Smooth muscle cell (in vitro differentiated cells): ENCODE measurements at regions not wholly inside any gene's neighbourhood (a gene's known extent, or its start where the extent isn't known, plus 50 kb on each side); places are given as distances from the start of the nearest gene placed in this dataset.

Source experiments
- DNase-seq: peaks from one replicate; lab custom pipeline; 2025; ENCODE audit not compliant: unreplicated experiment; lab: John Stamatoyannopoulos, UW
- H2AFZ ChIP-seq: fragments of 200-600 bp; sonication (generic); 2 replicates; pipeline ENCODE4 v1.6.0; 2016; ENCODE audit warnings: antibody characterized with exemption, low read depth, mild to moderate bottlenecking
- H3F3A ChIP-seq: fragments of 200-600 bp; sonication (generic); 2 replicates; pipeline ENCODE4 v1.6.0; 2017; ENCODE audit warnings: antibody characterized with exemption, low read depth
- H3K27ac ChIP-seq: fragments of 200-600 bp; sonication (generic); 2 replicates; pipeline ENCODE4 v1.5.1; 2016; ENCODE audit warnings: low read depth, mild to moderate bottlenecking
- H3K27me3 ChIP-seq: fragments of 200-600 bp; sonication (generic); 2 replicates; pipeline ENCODE4 v1.6.1; 2016; ENCODE audit warnings: low read depth, mild to moderate bottlenecking
- H3K36me3 ChIP-seq: fragments of 200-600 bp; sonication (generic); 2 replicates; pipeline ENCODE4 v1.5.1; 2016; ENCODE audit warnings: low read depth
- H3K4me1 ChIP-seq: fragments of 200-600 bp; sonication (generic); 2 replicates; pipeline ENCODE4 v1.5.1; 2016; ENCODE audit warnings: low read depth
- H3K4me2 ChIP-seq: fragments of 200-600 bp; sonication (generic); 2 replicates; pipeline ENCODE4 v1.6.0; 2016; ENCODE audit warnings: mild to moderate bottlenecking
- H3K4me3 ChIP-seq: fragments of 200-600 bp; sonication (generic); 2 replicates; pipeline ENCODE4 v1.5.1; 2016; ENCODE audit warnings: mild to moderate bottlenecking
- H3K79me2 ChIP-seq: fragments of 200-600 bp; sonication (generic); 2 replicates; pipeline ENCODE4 v1.6.0; 2016; ENCODE audit warnings: low read depth, mild to moderate bottlenecking
- H3K9ac ChIP-seq: fragments of 200-600 bp; sonication (generic); 2 replicates; pipeline ENCODE4 v1.6.0; 2016; ENCODE audit warnings: low read depth
- H3K9me3 ChIP-seq: fragments of 200-600 bp; sonication (generic); replicated peaks from 2 replicates; pipeline ENCODE4 v1.5.1; 2016; ENCODE audit warnings: low read depth
- H4K20me1 ChIP-seq: fragments of 200-600 bp; sonication (generic); 2 replicates; pipeline ENCODE4 v1.6.0; 2016; ENCODE audit warnings: low read depth
- CTCF ChIP-seq: fragments of 200-600 bp; sonication (generic); IDR thresholded peaks from 2 replicates; pipeline ENCODE4 v1.5.1; 2017; ENCODE audit warnings: borderline replicate concordance, mild to moderate bottlenecking, antibody characterized with exemption; ENCODE audit not compliant: insufficient read depth, poor library complexity, severe bottlenecking
- WGBS: methylation state at CpG from one replicate; pipeline ENCODE4 v1.1.7; 2016; ENCODE audit warnings: low lambda C conversion rate; 5-methylcytosine and 5-hydroxymethylcytosine counted together

- H3K9me3 ChIP-seq: no peaks in the 10 kb centered on the region
- no peaks in the 10 kb centered on the region for H3K4me1 ChIP-seq
- H3K36me3 ChIP-seq: no peaks in the 10 kb centered on the region
- TF ChIP-seq CTCF: no peak
- H2AFZ ChIP-seq: no peak overlapping the region
- H3K27ac ChIP-seq: no peak overlapping the region
- DNase-seq: no peak
- H3F3A ChIP-seq: no peaks in the 10 kb centered on the region
- no peak overlapping the region for H3K4me2 ChIP-seq
- no peaks in the 10 kb centered on the region for H4K20me1 ChIP-seq
- no peaks in the 10 kb centered on the region for H3K79me2 ChIP-seq
- H3K9ac ChIP-seq: no peak overlapping the region
- no peak overlapping the region for H3K4me3 ChIP-seq
- no peaks in the 10 kb centered on the region for H3K27me3 ChIP-seq
Measured at GRCh38 chr10:55233505-55233904, 432.5 kb upstream of the PCDH15 start.

GRCh38 chr10:55233090-55233489 lies 432.1 kb upstream of the PCDH15 start:
- H3K4me1 ChIP-seq: no peaks in the 10 kb centered on the region
- 89% methylated on average over 3 of the region's 3 CpGs for WGBS
- TF ChIP-seq CTCF: no peak
- no peaks in the 10 kb centered on the region for H4K20me1 ChIP-seq
- H2AFZ ChIP-seq: no peak overlapping the region
- H3K9ac ChIP-seq: no peak overlapping the region
- H3K4me2 ChIP-seq: no peak overlapping the region
- H3K27me3 ChIP-seq: no peaks in the 10 kb centered on the region
- no peak overlapping the region for H3K4me3 ChIP-seq
- no peaks in the 10 kb centered on the region for H3K79me2 ChIP-seq
- no peak overlapping the region for H3K27ac ChIP-seq
- no peaks in the 10 kb centered on the region for H3K36me3 ChIP-seq
- no peak for DNase-seq
- no peaks in the 10 kb centered on the region for H3K9me3 ChIP-seq
- no peaks in the 10 kb centered on the region for H3F3A ChIP-seq

- Histone ChIP-seq H3K9me3 (no peaks in the 10 kb centered on the region), H3K4me1 (no peaks in the 10 kb centered on the region), H3K27me3 (no peaks in the 10 kb centered on the region), H3K27ac (no peak overlapping the region), H3K4me2 (no peak overlapping the region), H3K4me3 (no peak overlapping the region), H3K79me2 (no peaks in the 10 kb centered on the region), H4K20me1 (no peaks in the 10 kb centered on the region), H3K9ac (no peak overlapping the region), H3K36me3 (no peaks in the 10 kb centered on the region), H2AFZ (no peak overlapping the region), H3F3A (no peaks in the 10 kb centered on the region)
- WGBS: 85% methylated on average over 1 of the region's 1 CpG
- DNase-seq: no peak
- TF ChIP-seq CTCF: no peak
Measured at GRCh38 chr10:55232553-55232952, 431.5 kb upstream of the PCDH15 start.

GRCh38 chr10:55227967-55228366 lies 426.9 kb upstream of the PCDH15 start:
- no peak overlapping the region for H3K27ac ChIP-seq
- H3K9me3 ChIP-seq: no peaks in the 10 kb centered on the region
- no peak overlapping the region for H2AFZ ChIP-seq
- H3K4me2 ChIP-seq: no peak overlapping the region
- H3F3A ChIP-seq: no peaks in the 10 kb centered on the region
- H3K79me2 ChIP-seq: no peaks in the 10 kb centered on the region
- H3K4me3 ChIP-seq: no peak overlapping the region
- no peak for TF ChIP-seq CTCF
- H3K9ac ChIP-seq: no peak overlapping the region
- no peaks in the 10 kb centered on the region for H3K27me3 ChIP-seq
- no peaks in the 10 kb centered on the region for H4K20me1 ChIP-seq
- DNase-seq: no peak
- no peaks in the 10 kb centered on the region for H3K4me1 ChIP-seq
- H3K36me3 ChIP-seq: no peaks in the 10 kb centered on the region
- WGBS: 46% methylated on average over 1 of the region's 1 CpG
